GM04504 (cell line): ENCODE measurements at regions not wholly inside any gene's neighbourhood (a gene's known extent, or its start where the extent isn't known, plus 50 kb on each side); places are given as distances from the start of the nearest gene placed in this dataset.
"Not testable (repeated sequence)": the region's sequence is repeated elsewhere in the genome, so short reads cannot be mapped to it uniquely, and the experiment has no call there.

ENCODE experiments used
- DNase-seq: peaks from one replicate; pipeline ENCODE4 v3.0.0-alpha.2; 2012; ENCODE audit warnings: low read depth

DNA sequence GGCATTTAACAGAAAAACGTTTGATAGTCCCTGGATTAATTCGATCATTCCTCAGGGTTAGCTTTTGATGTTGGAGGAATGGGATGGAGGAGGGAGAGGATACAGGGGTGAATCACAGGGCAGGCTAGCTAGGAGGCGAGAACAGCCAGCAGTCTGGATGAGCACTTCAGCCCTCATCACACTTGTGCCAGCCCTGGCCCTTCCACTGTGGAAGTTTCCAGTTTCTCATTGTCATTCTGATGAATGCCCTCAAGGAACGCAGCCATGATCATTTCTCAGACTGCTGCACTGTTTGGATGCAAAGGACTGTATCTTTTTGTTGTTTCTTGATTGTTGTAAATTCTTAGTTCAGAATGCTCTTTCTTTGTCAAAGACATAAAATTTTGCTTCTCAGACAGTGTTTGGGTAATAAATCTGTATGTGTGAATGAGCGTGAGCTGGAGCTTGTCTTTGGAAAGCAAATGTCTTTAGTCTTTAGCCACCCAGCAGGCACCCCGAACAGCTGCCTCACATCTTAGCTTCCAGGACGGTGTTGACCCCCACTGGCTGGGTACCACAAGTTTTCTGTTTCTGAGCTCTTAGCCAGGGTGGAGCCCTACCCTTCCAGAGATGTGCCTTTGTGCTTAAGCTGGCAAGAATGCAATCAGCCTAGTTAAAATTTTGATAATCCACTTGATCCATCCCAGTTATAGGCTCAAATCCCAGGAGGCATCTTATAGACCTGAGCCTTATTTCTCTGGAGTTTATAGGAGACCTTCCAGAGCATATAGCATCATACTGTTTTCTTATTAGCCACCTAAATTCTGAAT is 121.1 kb downstream of the PDCD6IP start:
- no peak for DNase-seq

GRCh38 chr3:33920511-33920910 is 122.1 kb downstream of the PDCD6IP start:
- no peak for DNase-seq

DNA sequence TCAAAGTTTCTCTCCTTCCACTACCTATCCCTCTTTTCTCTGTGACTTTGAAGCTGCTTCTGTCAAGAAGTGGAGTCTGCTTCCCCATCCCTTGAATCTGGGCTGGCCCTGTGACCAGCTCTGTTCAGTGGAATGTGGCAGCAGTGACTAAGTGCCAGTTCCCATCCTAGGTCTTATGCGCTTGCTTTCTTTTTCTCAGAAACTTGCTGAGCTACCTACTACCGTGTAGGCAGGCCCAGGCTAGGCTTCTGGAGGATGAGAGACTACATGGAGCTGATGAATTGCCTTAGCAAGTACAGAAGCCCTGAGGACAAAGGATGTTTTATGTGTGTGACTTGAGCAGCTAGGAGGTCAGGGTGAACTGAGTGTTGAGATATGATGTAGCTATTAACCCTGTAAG is 123.2 kb downstream of the PDCD6IP start:
- DNase-seq = no peak

DNA sequence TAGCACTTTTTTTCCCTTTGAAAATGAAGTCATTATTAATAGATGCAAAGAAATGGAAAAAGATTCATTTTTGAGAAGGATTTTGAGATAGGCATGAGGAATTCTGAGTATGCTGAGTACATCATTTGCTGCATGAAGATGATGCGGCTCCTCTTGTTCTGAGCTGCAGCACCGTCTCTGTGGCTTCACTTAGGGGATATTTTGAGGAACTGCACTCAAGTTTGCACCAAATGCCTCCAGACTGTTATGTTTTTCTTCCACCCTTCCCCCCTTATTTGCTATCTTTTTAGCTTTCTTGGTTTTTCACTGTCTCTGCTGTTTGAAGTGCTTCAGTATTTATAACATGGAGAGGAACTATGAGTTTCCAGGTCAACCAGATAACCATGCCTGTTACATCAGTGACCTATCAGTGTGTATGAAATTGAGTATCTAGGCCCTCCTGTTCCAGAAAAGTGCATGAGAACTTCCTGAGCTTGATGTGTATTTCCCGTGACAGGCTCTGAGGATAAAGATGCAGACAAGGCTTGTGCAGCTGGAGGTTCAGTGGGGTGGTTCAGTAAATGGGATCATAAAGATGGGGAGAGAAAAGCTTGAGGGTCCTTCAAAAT is 128.7 kb downstream of the PDCD6IP start:
- DNase-seq = no peak

DNA sequence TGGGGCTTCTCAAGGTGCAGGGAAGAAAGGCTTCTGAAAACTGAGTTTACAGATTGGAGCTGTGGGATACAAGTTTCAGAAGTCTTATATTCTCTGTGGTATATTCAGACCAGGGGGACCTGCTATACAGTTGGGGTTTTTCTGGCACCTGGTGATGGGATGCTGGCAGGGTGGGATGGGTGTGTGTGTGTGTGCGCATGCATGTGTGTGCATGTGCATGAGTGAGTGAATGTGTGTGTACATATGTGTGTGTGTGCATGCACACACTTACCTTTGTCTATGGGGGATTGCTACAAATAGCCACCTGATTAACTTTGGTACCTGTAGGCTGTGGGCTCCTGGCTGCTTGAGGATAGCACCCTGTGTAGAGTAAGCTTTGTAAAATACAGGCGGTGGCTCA is 131.4 kb downstream of the PDCD6IP start:
- DNase-seq = no peak

DNA sequence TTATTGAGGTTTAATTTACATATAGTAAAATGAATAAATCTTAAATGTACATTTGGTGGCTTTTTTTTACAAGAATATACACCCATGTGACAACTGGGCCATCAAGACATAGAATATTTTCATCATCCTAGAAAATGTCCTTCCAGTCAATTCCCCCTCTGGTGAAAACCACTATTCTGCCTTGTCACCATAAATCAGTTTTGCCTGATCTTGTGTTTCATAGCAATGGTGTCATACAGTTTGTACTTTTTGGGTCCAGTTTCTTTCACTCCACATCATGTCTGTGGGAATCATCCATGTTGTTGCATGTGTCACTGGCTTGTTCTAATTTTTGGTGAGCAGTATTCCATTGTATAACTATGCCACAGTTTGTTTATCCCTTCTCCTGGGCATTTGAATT is 133.1 kb downstream of the PDCD6IP start:
- no peak for DNase-seq

- no peak for DNase-seq
Measured at GRCh38 chr3:33932010-33932764, 133.8 kb downstream of the PDCD6IP start.

DNA sequence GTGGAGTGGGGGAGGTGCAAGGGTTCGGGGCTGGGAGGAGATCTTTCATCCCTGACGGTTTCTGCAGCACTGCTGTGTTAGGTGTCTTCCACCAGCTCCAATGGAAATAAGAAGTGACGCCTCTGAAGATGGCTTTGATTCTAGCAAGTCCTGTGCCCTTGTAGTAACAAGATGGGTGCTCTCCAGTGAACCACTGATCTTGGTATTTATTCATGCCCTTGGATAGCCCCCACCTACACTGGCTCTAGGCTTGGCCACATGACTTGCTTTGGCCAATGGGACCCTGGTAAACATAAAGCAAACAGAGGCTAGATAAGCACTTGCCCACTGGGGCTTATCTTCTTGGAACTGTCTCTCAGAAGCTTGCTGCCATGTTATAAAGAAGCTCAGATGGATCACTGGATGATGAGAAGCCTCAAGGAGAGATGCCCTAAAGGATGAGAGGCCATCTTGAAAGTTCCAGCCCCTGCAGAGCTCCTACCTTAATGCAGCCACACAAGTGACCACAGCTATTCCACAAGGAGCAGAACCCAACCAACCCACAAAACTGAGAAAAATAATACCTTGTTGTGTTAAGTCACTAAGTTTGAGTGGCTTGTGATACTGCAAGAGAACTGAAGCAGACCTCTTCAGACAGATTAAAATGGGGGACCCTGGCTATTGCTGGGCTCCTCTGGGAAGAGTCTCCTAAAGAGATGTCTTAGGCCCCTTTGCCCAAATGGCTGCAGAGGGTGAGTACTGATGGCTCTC is 137.9 kb downstream of the PDCD6IP start:
- no peak for DNase-seq

GRCh38 chr3:33936921-33937525 is 138.6 kb downstream of the PDCD6IP start:
- no peak for DNase-seq

DNA sequence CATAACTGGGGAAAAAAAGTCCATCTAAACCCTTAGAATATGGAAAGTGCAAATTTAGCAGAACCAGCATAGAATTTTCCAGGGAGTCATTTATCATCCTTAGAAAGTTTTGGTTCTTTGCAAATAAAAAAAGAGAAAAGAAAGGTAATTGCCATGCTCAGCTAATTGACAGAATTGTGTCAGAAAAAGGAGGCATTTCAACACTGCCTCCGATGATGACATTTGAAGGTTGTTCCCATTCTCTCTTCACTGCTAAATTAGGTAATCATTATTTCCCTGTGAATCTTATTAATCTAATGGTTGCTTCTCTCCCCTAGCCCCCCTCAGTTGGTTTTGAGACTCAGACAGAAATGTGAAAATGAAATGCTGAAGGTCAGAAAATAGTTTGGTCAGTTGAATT is 139.2 kb downstream of the PDCD6IP start:
- DNase-seq = no peak

- no peak for DNase-seq
Measured at GRCh38 chr3:33940149-33940548, 141.7 kb downstream of the PDCD6IP start.

DNA sequence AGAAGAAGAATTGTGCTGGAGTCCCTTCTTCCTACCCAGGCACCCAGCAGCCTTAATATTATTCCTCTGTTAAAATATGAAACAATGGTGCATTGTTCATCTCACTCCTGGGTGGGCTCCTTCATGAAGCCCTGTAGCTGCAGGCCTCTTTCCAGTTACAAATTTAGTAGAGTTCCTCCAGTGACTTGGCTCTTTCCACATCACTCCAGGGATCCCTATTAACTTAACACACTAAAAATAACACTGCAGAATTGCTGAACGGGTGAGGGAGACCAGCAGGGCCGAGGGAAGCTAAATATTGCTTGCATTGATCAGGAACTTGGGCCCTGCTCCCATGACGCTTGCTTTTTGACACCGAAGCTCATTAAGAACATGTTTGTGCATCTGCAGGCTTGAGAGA is 142.3 kb downstream of the PDCD6IP start:
- DNase-seq = no peak

DNA sequence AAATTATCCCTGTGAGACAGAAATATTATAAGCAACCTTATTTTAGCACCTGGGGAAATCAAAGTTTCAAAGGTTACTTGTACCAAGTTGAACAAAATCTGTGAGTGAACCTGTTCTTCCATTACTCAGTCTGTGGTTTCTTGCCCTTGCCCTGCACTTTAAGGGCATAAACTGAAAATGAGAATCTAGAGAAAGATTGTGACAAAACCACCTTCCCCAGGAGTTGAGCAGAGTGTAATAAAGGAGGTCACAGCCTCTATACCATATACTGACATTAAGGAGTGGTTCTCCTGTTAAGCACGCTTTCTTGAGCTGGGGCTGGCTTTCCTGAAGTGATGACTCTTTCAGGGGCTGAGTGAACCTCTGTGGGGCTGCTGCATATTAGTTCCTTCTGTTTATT is 143.4 kb downstream of the PDCD6IP start:
- no peak for DNase-seq

- DNase-seq = no peak
Measured at GRCh38 chr3:33942483-33943150, 144.2 kb downstream of the PDCD6IP start.

DNA sequence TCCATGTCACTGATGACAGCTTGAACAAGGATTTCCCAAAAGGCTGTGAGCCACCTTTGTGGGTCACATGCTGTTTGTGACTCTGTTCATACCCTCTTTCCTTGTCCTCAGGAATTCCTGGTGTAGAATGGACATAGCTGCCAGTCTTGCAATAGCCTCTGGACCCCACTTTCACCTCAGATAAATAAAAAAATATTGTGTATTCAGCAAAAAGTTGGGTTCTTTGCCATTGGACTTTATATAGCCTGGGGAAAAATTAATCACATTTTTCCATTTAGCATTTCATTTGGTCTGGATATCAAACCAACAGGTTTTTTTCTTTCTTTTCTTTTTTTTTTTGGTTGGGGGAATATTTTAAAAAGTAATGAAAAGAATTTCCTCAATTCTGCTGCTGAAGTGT is 144.8 kb downstream of the PDCD6IP start:
- DNase-seq = no peak

GRCh38 chr3:33946612-33947011 is 148.2 kb downstream of the PDCD6IP start:
- DNase-seq = not testable (repeated sequence)

DNA sequence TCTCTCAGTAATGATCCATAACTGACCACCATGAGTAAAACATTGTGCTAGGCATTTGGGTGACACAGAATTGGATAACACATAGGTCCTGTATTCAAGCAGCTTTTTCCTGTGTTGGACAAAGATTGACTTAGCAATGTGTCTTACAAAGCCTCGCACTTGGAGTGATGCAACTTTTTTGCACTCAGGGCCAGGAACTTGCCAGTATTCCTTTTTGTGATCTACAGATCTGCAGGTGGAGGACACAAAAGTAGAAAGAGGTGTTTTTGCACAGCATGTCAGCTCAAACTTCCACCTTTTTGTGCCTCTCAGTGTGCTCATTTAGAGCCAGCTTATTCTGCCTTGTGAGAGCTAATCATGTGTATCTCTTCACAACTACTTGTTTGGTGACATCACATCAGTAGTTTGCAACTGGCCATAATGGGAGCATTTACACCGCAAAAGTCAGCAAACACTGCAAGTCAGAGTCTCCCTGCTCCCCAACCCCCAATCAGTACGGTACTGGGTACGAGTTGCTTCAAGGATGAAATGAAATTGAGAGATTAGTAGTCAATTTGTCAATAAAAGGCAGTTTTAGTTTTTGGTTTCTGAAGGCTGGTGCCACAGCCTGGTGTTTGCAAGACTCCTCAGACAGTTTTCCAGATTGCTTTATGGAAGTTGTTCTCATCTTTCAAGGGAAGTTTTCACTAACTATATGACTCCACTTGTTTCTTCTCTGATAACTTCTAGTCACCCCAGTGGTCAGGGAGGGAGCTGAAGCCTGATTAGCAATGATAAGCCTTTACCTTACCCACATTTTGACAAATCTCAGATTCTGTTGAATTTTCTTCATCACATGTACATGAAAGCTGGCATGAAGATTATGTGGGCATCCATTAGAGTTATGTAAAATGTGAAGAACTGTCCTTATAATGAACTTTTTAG is 149.1 kb downstream of the PDCD6IP start:
- no peak for DNase-seq

DNA sequence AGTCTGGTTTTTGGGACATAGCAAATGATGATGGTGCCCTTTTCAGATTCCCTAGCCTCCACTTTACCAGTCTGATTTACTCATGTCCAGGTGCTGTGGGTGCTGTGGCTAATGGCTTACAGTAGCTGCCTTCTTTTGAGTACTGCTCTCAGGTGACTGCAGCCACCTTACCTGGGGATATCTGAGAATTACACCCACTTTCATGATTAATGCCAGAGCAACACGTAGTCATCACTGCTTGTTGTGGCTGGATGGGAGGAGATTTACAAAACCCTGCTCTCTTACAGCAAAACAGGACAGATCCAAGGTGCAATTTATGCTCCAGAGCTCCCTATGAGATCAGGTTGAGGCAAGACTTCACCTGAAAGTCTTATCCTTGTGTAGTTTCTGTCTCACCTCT is 150.6 kb downstream of the PDCD6IP start:
- DNase-seq = no peak

DNA sequence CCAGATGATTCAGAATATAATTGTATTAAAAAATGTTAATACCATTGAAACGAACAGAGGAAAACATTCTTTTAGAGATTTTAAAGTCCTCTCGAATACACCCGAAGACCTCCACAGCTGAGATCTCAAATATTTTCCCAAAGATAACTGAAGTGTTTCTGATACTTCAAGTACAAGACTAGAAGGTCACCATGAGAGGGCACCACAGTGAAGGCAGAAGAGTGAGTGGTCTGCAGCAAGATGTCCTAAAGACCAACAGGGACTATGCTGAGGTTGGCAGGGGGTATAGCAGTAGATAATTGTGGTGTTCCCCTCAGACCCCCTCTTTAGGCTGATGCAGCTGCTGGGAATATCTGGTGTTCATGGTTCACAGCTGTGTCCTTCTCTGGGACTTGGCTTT is 156.5 kb downstream of the PDCD6IP start:
- no peak for DNase-seq

DNA sequence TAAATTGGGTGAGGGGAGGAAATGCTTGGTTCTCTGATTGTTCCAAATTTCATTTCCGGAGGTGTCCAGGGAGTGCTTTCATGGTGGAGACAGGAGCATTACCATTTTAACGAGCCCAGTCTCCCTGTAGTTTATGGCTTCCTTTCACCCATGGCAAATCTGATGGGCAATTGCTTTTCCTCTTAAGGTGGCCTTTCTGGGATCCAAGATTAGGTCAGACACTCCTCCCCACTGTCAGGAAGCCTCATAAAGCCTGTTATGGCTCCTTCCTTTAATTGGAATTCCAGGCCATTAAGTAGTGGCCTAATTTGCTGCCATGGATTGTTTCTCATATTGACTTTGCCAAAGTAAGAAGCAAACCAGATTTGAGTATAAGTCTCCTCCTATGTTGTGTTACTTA is 157.8 kb downstream of the PDCD6IP start:
- DNase-seq = no peak
